ENCODE measurements at regions not wholly inside any gene's neighbourhood (a gene's known extent, or its start where the extent isn't known, plus 50 kb on each side); places are given as distances from the start of the nearest gene placed in this dataset.
"Not testable (repeated sequence)": the region's sequence is repeated elsewhere in the genome, so short reads cannot be mapped to it uniquely, and the experiment has no call there.

DNA sequence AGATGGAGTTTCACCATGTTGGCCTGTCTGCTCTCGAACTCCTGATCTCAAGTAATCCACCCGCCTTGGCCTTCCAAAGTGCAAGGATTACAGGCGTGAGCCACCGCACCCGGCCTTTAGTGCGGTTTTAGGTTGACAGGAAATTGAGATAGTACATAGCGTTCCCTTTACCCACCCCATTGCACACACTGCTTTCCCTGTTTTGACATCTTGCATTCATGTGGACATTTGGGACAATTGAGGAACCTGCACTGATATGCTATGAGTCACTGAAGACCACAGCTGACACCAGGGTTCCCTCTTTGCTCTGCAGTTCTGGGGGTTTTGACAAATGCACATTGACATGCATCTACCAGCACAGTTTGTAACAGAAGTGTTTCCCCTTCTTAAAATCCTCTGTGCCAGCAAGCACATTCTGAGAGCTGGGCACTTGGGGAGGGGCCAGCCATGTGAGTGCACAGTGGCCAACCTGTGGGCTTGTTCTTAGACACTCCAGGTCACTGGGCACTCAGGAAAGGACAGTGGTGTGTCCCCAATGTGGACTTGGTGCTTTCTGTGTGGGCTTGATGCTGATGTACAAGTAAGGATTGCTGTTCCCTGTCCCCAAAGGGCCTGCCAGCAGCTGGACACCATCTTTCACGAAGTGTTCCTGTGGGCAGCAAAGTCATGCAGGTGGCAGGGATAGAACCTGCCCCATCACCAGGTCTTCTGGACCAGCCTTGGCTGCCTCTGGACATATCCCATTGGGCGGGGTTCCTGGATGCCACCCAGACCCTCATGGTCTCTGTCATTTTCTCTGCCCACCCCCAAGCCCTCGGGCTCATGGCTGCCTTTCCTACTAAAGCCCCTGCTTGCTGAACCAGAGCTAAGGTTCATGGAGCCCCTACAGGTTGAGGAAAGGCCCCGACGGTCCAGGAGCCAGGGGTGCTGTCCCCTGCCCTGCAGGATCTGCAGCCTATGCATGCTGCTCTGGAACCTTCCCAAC lies 579.8 kb downstream of the GLRX3 start:
- Histone ChIP-seq H3K27me3 (peaks cover 0 to 39% of the 10 kb centered on the region in 2 donors), H3K4me3 (no peak overlapping the region), H3K9me3 (no peaks in the 10 kb centered on the region), H3K27ac (no peak overlapping the region), H3K4me1 (no peaks in the 10 kb centered on the region), H3K36me3 (no peaks in the 10 kb centered on the region)
- DNase-seq (ENCODE audit: low spot score in 2 of 2): no peak
- intact Hi-C loops (cut with DNase I; ENCODE audit: low total_unique reads): no loop called here
- TF ChIP-seq POLR2A (IDR thresholded peaks at IDR 0.05) (no peak), POLR2AphosphoS5 (IDR thresholded peaks at IDR 0.05) (no peak)
- TF ChIP-seq, protein P1, sequence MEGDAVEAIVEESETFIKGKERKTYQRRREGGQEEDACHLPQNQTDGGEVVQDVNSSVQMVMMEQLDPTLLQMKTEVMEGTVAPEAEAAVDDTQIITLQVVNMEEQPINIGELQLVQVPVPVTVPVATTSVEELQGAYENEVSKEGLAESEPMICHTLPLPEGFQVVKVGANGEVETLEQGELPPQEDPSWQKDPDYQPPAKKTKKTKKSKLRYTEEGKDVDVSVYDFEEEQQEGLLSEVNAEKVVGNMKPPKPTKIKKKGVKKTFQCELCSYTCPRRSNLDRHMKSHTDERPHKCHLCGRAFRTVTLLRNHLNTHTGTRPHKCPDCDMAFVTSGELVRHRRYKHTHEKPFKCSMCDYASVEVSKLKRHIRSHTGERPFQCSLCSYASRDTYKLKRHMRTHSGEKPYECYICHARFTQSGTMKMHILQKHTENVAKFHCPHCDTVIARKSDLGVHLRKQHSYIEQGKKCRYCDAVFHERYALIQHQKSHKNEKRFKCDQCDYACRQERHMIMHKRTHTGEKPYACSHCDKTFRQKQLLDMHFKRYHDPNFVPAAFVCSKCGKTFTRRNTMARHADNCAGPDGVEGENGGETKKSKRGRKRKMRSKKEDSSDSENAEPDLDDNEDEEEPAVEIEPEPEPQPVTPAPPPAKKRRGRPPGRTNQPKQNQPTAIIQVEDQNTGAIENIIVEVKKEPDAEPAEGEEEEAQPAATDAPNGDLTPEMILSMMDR (IDR thresholded peaks at IDR 0.05): no peak

DNA sequence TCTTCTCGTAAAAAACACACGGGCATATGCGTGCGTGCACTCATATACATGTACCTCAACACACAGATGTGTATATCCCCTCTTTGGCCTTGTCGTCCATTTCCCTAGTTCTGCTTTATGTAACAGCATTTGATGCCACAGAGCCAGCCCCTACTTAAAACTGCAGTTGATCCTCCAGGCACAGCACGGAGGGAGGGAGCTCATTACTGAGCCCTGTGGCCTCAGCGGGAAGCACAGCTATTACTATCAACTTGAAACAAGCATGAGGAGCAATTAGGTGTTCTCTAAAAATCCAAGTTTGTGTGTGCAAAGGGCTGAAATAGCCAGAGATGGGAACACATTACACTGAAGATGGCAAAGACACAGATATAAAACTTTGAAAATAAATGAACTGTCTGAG lies 580.9 kb downstream of the GLRX3 start:
- Histone ChIP-seq H3K36me3 (no peaks in the 10 kb centered on the region), H3K4me3 (no peak overlapping the region), H3K4me1 (no peaks in the 10 kb centered on the region), H3K9me3 (no peaks in the 10 kb centered on the region), H3K27ac (no peak overlapping the region), H3K27me3 (peaks cover 0 to 31% of the 10 kb centered on the region in 2 donors)
- DNase-seq (ENCODE audit: low spot score in 2 of 2): no peak
- intact Hi-C loops (cut with DNase I; ENCODE audit: low total_unique reads): no loop called here
- TF ChIP-seq, protein P1 (IDR thresholded peaks at IDR 0.05): no peak
- no peak for TF ChIP-seq POLR2AphosphoS5 (IDR thresholded peaks at IDR 0.05)
- no peak for TF ChIP-seq POLR2A (IDR thresholded peaks at IDR 0.05)

DNA sequence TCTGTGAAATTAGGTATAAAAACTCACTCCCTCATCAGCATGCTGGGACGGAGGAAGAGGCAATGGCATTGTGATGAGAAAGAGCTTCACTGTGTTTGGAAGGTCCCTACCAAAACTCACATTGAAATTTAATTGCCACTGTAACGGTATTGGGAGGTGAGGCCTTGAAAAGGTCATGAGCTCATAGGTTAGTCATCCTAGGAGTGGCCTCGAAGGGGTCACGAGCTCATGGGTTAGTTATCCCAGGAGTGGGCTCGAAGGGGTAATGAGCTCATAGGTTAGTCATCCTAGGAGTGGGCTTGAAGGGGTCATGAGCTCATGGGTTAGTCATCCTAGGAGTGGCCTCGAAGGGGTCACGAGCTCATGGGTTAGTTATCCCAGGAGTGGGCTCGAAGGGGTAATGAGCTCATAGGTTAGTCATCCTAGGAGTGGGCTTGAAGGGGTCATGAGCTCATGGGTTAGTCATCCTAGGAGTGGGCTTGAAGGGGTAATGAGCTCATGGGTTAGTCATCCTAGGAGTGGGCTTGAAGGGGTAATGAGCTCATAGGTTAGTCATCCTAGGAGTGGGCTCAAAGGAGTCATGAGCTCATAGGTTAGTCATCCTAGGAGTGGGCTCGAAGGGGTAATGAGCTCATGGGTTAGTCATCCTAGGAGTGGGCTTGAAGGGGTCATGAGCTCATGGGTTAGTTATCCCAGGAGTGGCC lies 582.7 kb downstream of the GLRX3 start:
- H3K4me3 ChIP-seq; intact Hi-C loops (cut with DNase I; ENCODE audit: low total_unique reads); DNase-seq (ENCODE audit: low spot score in 2 of 2); H3K9me3 ChIP-seq; H3K4me1 ChIP-seq; H3K36me3 ChIP-seq; H3K27ac ChIP-seq: not testable (repeated sequence)
- H3K27me3 ChIP-seq: peaks cover 0 to 24% of the 10 kb centered on the region in 2 donors

DNA sequence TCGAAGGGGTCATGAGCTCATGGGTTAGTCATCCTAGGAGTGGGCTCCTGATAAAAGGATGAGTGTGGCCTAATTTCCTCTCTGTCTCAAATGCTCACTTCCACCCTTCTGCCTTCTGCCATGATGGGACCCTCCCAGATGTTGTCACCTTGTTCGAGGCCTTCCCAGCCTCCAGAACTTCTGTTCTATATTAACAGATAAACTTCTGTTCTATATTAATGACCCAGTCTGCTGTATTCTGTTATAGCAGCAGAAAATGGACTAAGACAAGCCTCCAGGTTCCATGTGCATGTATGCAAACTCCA lies 583.2 kb downstream of the GLRX3 start:
- H3K9me3 ChIP-seq: no peaks in the 10 kb centered on the region
- intact Hi-C loops (cut with DNase I; ENCODE audit: low total_unique reads): no loop called here
- H3K36me3 ChIP-seq: no peaks in the 10 kb centered on the region
- no peak overlapping the region for H3K27ac ChIP-seq
- no peak overlapping the region for H3K4me3 ChIP-seq
- TF ChIP-seq, protein P1 (IDR thresholded peaks at IDR 0.05): no peak
- no peak for TF ChIP-seq POLR2AphosphoS5 (IDR thresholded peaks at IDR 0.05)
- DNase-seq (ENCODE audit: low spot score in 2 of 2): no peak
- H3K4me1 ChIP-seq: no peaks in the 10 kb centered on the region
- peaks cover 0 to 24% of the 10 kb centered on the region in 2 donors for H3K27me3 ChIP-seq

DNA sequence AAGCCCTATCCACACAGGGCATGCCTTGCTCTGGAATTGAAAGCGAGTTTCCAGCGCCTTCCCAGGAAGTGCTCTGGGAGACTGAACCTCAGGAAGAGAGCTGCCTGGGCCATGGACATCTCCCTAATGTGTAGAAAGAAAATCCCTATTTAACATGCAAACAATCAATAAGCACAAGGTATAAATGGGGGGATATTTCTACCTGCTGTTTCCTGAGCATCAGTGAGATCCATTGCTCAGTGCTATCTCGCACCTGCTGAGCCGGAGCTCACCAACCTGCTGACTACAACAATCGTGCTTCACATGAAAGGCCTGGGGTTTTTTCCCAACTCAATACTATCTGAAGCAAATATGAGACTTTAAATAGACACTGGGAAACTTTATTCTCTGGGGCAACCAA lies 584.0 kb downstream of the GLRX3 start:
- intact Hi-C loops (cut with DNase I; ENCODE audit: low total_unique reads): no loop called here
- Histone ChIP-seq H3K27me3 (peaks cover 0 to 24% of the 10 kb centered on the region in 2 donors), H3K36me3 (no peaks in the 10 kb centered on the region), H3K4me3 (no peak overlapping the region), H3K27ac (no peak overlapping the region), H3K9me3 (no peaks in the 10 kb centered on the region), H3K4me1 (no peaks in the 10 kb centered on the region)
- TF ChIP-seq POLR2A (IDR thresholded peaks at IDR 0.05): no peak
- no peak for TF ChIP-seq POLR2AphosphoS5 (IDR thresholded peaks at IDR 0.05)
- TF ChIP-seq, protein P1 (IDR thresholded peaks at IDR 0.05): no peak
- DNase-seq (ENCODE audit: low spot score in 2 of 2): no peak
